ENCODE measurements at regions not wholly inside any gene's neighbourhood (a gene's known extent, or its start where the extent isn't known, plus 50 kb on each side); places are given as distances from the start of the nearest gene placed in this dataset.

DNA sequence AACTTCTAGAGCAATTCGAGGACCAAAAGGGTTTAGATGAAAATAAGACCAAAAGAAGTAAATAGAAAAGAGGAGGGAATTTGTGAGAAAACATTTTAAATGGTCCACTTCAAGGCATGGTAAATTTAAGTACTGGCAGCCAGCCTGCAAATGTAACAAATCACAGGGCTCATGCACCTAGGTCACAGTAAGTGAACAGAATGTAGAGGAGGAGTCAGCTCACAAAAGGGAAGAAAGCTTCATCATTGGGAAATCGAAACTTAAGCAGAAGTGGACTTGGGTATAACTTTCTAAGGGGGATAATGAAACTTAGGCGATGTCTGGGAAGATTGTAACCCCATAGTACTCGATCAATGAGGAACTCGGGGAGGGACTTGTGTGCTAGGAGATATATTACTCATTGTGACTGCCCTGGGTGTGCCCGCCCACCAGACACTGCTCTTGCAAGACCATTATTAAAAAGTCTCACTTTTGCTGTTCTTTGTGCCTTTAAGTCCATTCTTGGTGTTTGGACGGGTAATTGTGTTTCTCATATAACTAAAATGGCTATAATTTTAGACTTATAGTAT lies 1053.6 kb upstream of the MIR17HG start:
- intact Hi-C loops (cut with DNase I, micrococcal nuclease): no loop called here
- no peaks in the 10 kb centered on the region for H3K9me3 ChIP-seq
- H3K36me3 ChIP-seq (ENCODE audit: low read depth): no peaks in the 10 kb centered on the region
- TF ChIP-seq, protein P1, sequence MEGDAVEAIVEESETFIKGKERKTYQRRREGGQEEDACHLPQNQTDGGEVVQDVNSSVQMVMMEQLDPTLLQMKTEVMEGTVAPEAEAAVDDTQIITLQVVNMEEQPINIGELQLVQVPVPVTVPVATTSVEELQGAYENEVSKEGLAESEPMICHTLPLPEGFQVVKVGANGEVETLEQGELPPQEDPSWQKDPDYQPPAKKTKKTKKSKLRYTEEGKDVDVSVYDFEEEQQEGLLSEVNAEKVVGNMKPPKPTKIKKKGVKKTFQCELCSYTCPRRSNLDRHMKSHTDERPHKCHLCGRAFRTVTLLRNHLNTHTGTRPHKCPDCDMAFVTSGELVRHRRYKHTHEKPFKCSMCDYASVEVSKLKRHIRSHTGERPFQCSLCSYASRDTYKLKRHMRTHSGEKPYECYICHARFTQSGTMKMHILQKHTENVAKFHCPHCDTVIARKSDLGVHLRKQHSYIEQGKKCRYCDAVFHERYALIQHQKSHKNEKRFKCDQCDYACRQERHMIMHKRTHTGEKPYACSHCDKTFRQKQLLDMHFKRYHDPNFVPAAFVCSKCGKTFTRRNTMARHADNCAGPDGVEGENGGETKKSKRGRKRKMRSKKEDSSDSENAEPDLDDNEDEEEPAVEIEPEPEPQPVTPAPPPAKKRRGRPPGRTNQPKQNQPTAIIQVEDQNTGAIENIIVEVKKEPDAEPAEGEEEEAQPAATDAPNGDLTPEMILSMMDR (IDR thresholded peaks at IDR 0.05): no peak
- H3K4me3 ChIP-seq: no peak overlapping the region
- DNase-seq: no peak
- ATAC-seq: no peak
- no peaks in the 10 kb centered on the region for H3K4me1 ChIP-seq (ENCODE audit: low read depth)

DNA sequence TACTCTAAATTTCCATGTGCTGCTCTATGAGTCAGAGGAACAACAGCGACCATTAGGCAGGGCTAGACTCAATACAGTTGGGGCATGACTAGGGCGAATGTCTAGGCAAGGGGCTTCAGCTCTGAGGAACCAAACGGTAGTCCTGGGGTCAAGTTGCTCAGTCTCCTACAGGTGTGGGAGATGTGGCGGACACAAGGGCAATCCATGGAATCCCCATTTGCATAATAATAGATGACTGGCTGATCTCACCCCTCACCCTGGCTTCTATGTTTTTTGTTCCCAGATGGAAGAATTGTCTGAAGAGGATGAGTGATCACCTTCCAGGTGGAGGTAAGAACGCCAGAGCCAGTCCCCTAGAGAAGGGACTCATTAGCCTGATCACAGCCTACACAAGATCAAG lies 1048.2 kb upstream of the MIR17HG start:
- H3K36me3 ChIP-seq (ENCODE audit: low read depth): no peaks in the 10 kb centered on the region
- H3K4me3 ChIP-seq: no peak overlapping the region
- DNase-seq (no peak), ATAC-seq (no peak)
- TF ChIP-seq, protein P1 (IDR thresholded peaks at IDR 0.05): no peak
- H3K4me1 ChIP-seq (ENCODE audit: low read depth): no peaks in the 10 kb centered on the region
- no peaks in the 10 kb centered on the region for H3K9me3 ChIP-seq
- intact Hi-C loops (cut with DNase I, micrococcal nuclease): no loop called here

DNA sequence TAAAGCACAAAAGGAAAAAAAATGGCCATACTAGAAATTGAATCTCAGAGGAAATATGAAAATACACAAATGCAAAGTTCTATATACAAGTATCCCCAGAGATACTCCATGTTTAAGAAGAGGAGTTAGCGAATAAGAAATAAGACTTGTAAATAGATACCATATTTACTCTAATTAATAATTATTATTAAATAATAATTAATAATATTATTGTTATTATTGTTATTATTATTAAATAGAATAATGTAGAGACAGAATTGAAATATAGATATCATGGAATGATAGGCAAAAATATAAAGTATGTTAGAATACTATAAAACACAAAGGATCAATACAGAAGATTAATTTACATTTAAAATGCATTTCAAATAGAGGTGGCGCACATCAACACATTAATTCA lies 1047.5 kb upstream of the MIR17HG start:
- H3K36me3 ChIP-seq (ENCODE audit: low read depth): no peaks in the 10 kb centered on the region
- ATAC-seq (no peak), DNase-seq (no peak)
- no peaks in the 10 kb centered on the region for H3K4me1 ChIP-seq (ENCODE audit: low read depth)
- TF ChIP-seq, protein P1 (IDR thresholded peaks at IDR 0.05): no peak
- no peaks in the 10 kb centered on the region for H3K9me3 ChIP-seq
- intact Hi-C loops (cut with DNase I, micrococcal nuclease): no loop called here
- no peak overlapping the region for H3K4me3 ChIP-seq

DNA sequence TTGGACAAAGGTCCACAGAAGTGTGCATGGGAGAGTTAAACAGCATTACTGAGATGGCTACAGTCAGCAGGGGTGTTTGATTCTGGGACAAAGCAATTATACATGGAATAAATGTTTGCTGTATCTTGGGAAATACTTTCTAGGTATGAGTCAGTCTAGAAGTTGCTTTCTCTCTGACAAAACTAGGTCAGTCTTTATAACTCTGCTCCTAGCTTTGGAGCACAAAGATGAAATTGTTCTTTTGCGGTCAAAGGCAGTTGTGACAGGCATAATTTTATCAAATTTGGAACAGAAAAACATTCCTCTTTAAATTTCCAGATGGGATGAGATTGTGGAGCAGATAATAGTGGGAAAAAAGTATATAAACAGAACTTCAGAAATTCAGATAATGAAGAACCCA lies 1045.4 kb upstream of the MIR17HG start:
- ATAC-seq: no peak
- Histone ChIP-seq H3K4me3 (no peak overlapping the region), H3K4me1 (ENCODE audit: low read depth) (no peaks in the 10 kb centered on the region), H3K9me3 (no peaks in the 10 kb centered on the region), H3K36me3 (ENCODE audit: low read depth) (no peaks in the 10 kb centered on the region)
- intact Hi-C loops (cut with DNase I, micrococcal nuclease): no loop called here
- DNase-seq: no peak
- TF ChIP-seq, protein P1 (IDR thresholded peaks at IDR 0.05): no peak

DNA sequence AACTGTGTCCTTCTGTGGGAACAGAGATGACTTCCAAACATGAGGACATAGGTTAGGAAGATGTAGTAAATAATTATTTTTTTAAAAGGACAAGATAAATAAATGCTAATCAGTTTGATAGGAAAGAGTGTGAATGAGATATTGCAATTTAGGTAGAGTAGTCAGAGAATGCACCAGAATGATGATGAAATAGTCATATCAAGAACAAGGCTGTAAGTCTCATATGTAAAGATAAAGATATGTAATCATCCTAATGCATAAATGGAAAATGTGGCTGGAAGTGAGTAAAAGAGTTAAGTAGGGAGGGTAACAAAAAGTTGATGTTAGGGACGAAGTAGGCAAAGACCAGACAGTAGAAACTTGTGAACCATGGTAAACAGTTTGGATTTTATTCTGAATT lies 1041.7 kb upstream of the MIR17HG start:
- ATAC-seq: no peak
- TF ChIP-seq, protein P1 (IDR thresholded peaks at IDR 0.05): no peak
- intact Hi-C loops (cut with DNase I, micrococcal nuclease): no loop called here
- no peak for DNase-seq
- H3K4me1 ChIP-seq (ENCODE audit: low read depth): no peaks in the 10 kb centered on the region
- H3K4me3 ChIP-seq: no peak overlapping the region
- no peaks in the 10 kb centered on the region for H3K9me3 ChIP-seq
- no peaks in the 10 kb centered on the region for H3K36me3 ChIP-seq (ENCODE audit: low read depth)

DNA sequence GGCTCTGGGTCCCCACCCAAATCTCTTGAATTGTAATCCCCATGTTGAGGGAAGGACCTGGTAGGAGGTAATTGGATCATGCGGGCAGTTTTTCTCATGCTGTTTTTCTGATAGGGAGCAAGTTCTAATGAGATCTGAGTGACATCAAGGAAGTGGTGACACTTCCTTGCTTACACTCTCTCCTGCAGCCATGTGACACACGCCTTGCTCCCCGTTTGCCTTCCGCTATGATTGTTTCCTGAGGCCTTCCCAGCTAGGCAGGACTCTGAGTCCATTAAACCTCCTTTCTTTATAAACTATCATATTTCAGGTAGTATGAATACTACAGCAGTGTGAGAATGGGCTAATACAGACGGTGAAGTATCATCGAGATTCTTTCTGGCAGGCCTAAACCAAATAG lies 1040.4 kb upstream of the MIR17HG start:
- H3K4me3 ChIP-seq: no peak overlapping the region
- DNase-seq (no peak), ATAC-seq (no peak)
- H3K4me1 ChIP-seq (ENCODE audit: low read depth): no peaks in the 10 kb centered on the region
- TF ChIP-seq, protein P1 (IDR thresholded peaks at IDR 0.05): no peak
- no peaks in the 10 kb centered on the region for H3K36me3 ChIP-seq (ENCODE audit: low read depth)
- no peaks in the 10 kb centered on the region for H3K9me3 ChIP-seq
- intact Hi-C loops (cut with DNase I, micrococcal nuclease): no loop called here
